H1 (cell line): ENCODE measurements at regions not wholly inside any gene's neighbourhood (a gene's known extent, or its start where the extent isn't known, plus 50 kb on each side); places are given as distances from the start of the nearest gene placed in this dataset.

Experiments used
- CTCF ChIA-PET: fragments of 300-600 bp; sonication (Branson Sonifier 250); formaldehyde crosslinking; loops from one replicate; lab custom pipeline; 2021; ENCODE audit not compliant: partially characterized antibody; lab: Charles Lee
- POLR2A ChIA-PET: fragments of 300-600 bp; sonication (Branson Sonifier 250); formaldehyde crosslinking; loops from one replicate; lab custom pipeline; 2021; ENCODE audit warnings: inconsistent platforms; ENCODE audit not compliant: partially characterized antibody; lab: Charles Lee
- DNase-seq, 2 experiments: peaks; one replicate each; pipeline versions ENCODE4 v3.0.0 to v3.0.0-alpha.2; 2010 to 2022; ENCODE audit warnings: low spot score in 2 of 2, low read depth in 1 of 2, mixed read lengths in 1 of 2
- FAIRE-seq: peaks from 2 replicates; lab custom pipeline; 2011; peaks lifted over from hg19 to GRCh38; lab: Jason Lieb, UNC
- H2AFZ ChIP-seq: 2 replicates; pipeline ENCODE4 v1.8.1; 2012; ENCODE audit warnings: low read length, inconsistent platforms
- H2AK5ac ChIP-seq: 2 replicates; pipeline ENCODE4 v1.6.1; 2013; ENCODE audit warnings: low read depth, low read length
- H2BK120ac ChIP-seq: replicated peaks from 2 replicates; pipeline ENCODE3; 2013; ENCODE audit warnings: low read depth, low read length, inconsistent platforms
- H2BK12ac ChIP-seq: 2 replicates; pipeline ENCODE4 v1.6.1; 2013; ENCODE audit warnings: low read depth, low read length
- H2BK15ac ChIP-seq: 2 replicates; pipeline ENCODE4 v1.6.1; 2013; ENCODE audit warnings: low read length
- H2BK20ac ChIP-seq: 2 replicates; pipeline ENCODE4 v1.6.1; 2013; ENCODE audit warnings: low read length
- H2BK5ac ChIP-seq: 2 replicates; pipeline ENCODE4 v1.6.1; 2013; ENCODE audit warnings: low read depth, low read length
- H3K14ac ChIP-seq: 2 replicates; pipeline ENCODE4 v1.6.1; 2013; ENCODE audit warnings: inconsistent platforms; ENCODE audit not compliant: insufficient read length
- H3K18ac ChIP-seq: 2 replicates; pipeline ENCODE4 v1.6.1; 2013; ENCODE audit warnings: low read length; ENCODE audit errors: extremely low read depth
- H3K23ac ChIP-seq: 2 replicates; pipeline ENCODE4 v1.6.1; 2013; ENCODE audit warnings: inconsistent platforms; ENCODE audit not compliant: insufficient read length
- H3K23me2 ChIP-seq: 2 replicates; pipeline ENCODE4 v1.6.1; 2013; ENCODE audit warnings: low read depth, low read length
- H3K27ac ChIP-seq: 2 replicates; pipeline ENCODE4 v1.6.1; 2011; ENCODE audit warnings: low read depth, low read length, inconsistent platforms
- H3K27me3 ChIP-seq, 4 experiments: replicated peaks in 1 of 4; 1 replicate in 1 of 4; 2 replicates in 3 of 4; pipeline versions ENCODE4 v1.6.1 to v1.8.1; 2011 to 2013; ENCODE audit warnings: low read length in 3 of 4, mild to moderate bottlenecking in 3 of 4, inconsistent platforms in 2 of 4, mixed read lengths in 2 of 4, moderate library complexity in 1 of 4; ENCODE audit not compliant: control insufficient read depth in 3 of 4, insufficient read depth in 3 of 4; ENCODE audit errors: extremely low read depth in 1 of 4
- H3K36me3 ChIP-seq, 4 experiments: 2 replicates each; pipeline versions ENCODE4 v1.6.1 to v1.8.1; 2011 to 2013; ENCODE audit warnings: mild to moderate bottlenecking in 4 of 4, low read length in 3 of 4, moderate library complexity in 2 of 4, control low read depth in 1 of 4, inconsistent platforms in 1 of 4; ENCODE audit not compliant: insufficient read depth in 4 of 4, control insufficient read depth in 2 of 4
- H3K4ac ChIP-seq: replicated peaks from 2 replicates; pipeline ENCODE3; 2013; ENCODE audit warnings: low read length, low read depth, mixed read lengths, inconsistent platforms; ENCODE audit not compliant: insufficient read length
- H3K4me1 ChIP-seq, 4 experiments: replicated peaks in 1 of 4; 1 replicate in 1 of 4; 2 replicates in 3 of 4; pipeline versions ENCODE4 v1.6.1 to v1.8.1; 2011 to 2013; ENCODE audit warnings: low read length in 3 of 4, inconsistent platforms in 2 of 4, mixed read lengths in 1 of 4; ENCODE audit not compliant: insufficient read depth in 4 of 4, control insufficient read depth in 3 of 4
- H3K4me2 ChIP-seq, 2 experiments: 2 replicates each; pipeline versions ENCODE4 v1.6.1 to v1.8.1; 2011 to 2013; ENCODE audit warnings: low read depth in 2 of 2, low read length in 2 of 2, control low read depth in 1 of 2, inconsistent platforms in 1 of 2, mild to moderate bottlenecking in 1 of 2; ENCODE audit not compliant: insufficient read depth in 1 of 2
- H3K4me3 ChIP-seq, 4 experiments: fragments of 200-600, 300-600 bp in 1 of 4; sonication (generic), shearing (Covaris generic), sonication (Bioruptor Twin) in 1 of 4; 2 replicates each; pipeline versions ENCODE4 v1.5.1 to v1.8.1; 2011 to 2016; ENCODE audit warnings: low read length in 4 of 4, low read depth in 3 of 4, control low read depth in 2 of 4, inconsistent platforms in 2 of 4, mild to moderate bottlenecking in 2 of 4, mixed read lengths in 1 of 4, moderate library complexity in 1 of 4; ENCODE audit not compliant: insufficient read depth in 2 of 4; ENCODE audit errors: extremely low read depth in 1 of 4
- H3K56ac ChIP-seq: replicated peaks from 2 replicates; pipeline ENCODE3; 2013; ENCODE audit warnings: low read depth, mild to moderate bottlenecking, mixed read lengths, low read length, inconsistent platforms; ENCODE audit not compliant: insufficient read length
- H3K79me1 ChIP-seq: 2 replicates; pipeline ENCODE4 v1.6.1; 2013; ENCODE audit warnings: low read depth, low read length, control low read depth
- H3K79me2 ChIP-seq, 2 experiments: 2 replicates each; pipeline versions ENCODE4 v1.6.1 to v1.8.1; 2012 to 2013; ENCODE audit warnings: low read length in 2 of 2, mild to moderate bottlenecking in 2 of 2, inconsistent platforms in 1 of 2; ENCODE audit not compliant: insufficient read depth in 2 of 2, control insufficient read depth in 1 of 2
- H3K9ac ChIP-seq, 4 experiments: replicated peaks in 1 of 4; 1 replicate in 1 of 4; 2 replicates in 3 of 4; pipeline versions ENCODE4 v1.6.1 to v1.8.1; 2011 to 2013; ENCODE audit warnings: low read depth in 3 of 4, low read length in 3 of 4, control low read depth in 2 of 4, mild to moderate bottlenecking in 2 of 4, moderate library complexity in 2 of 4, inconsistent platforms in 1 of 4; ENCODE audit errors: extremely low read depth in 1 of 4
- H3K9me3 ChIP-seq, 2 experiments: 2 replicates each; pipeline versions ENCODE4 v1.6.1 to v1.8.1; 2012 to 2013; ENCODE audit warnings: mild to moderate bottlenecking in 2 of 2, moderate library complexity in 2 of 2, control low read depth in 1 of 2, inconsistent platforms in 1 of 2, low read depth in 1 of 2, low read length in 1 of 2, mixed read lengths in 1 of 2; ENCODE audit not compliant: insufficient read depth in 2 of 2
- H4K20me1 ChIP-seq, 2 experiments: replicated peaks in 1 of 2; 2 replicates each; pipeline versions ENCODE3 to v1.8.1; 2011 to 2013; ENCODE audit warnings: inconsistent platforms in 2 of 2, low read length in 2 of 2, mild to moderate bottlenecking in 1 of 2; ENCODE audit not compliant: insufficient read depth in 2 of 2, control insufficient read depth in 1 of 2
- H4K5ac ChIP-seq: 2 replicates; pipeline ENCODE4 v1.6.1; 2013; ENCODE audit warnings: low read length, low read depth, mixed read lengths, inconsistent platforms; ENCODE audit not compliant: insufficient read length
- H4K8ac ChIP-seq: 2 replicates; pipeline ENCODE4 v1.8.0; 2013; ENCODE audit warnings: mild to moderate bottlenecking, moderate library complexity, low read length, inconsistent platforms; ENCODE audit not compliant: insufficient read depth; ENCODE audit errors: extremely low read depth
- H4K91ac ChIP-seq: replicated peaks from 2 replicates; pipeline ENCODE3; 2013; ENCODE audit warnings: low read length, mixed read lengths, inconsistent platforms; ENCODE audit not compliant: insufficient read length
- CTCF ChIP-seq, 3 experiments: IDR thresholded peaks; 1 replicate in 2 of 3; 2 replicates in 1 of 3; pipeline versions ENCODE4 v1.5.1 to v1.6.1; 2011; ENCODE audit warnings: low read length in 3 of 3, mild to moderate bottlenecking in 3 of 3, inconsistent platforms in 2 of 3, low read depth in 1 of 3, moderate library complexity in 1 of 3; ENCODE audit not compliant: insufficient read depth in 1 of 3; ENCODE audit errors: control extremely low read depth in 1 of 3
- EGR1 ChIP-seq: IDR thresholded peaks from 2 replicates; pipeline ENCODE4 v1.6.1; 2011; ENCODE audit warnings: low read depth, low read length, borderline replicate concordance
- KDM4A ChIP-seq: IDR thresholded peaks from one replicate; pipeline ENCODE4 v1.7.1; 2012; ENCODE audit warnings: low read depth, mild to moderate bottlenecking, moderate library complexity, low read length, inconsistent platforms; ENCODE audit not compliant: severe bottlenecking
- POU5F1 ChIP-seq: IDR thresholded peaks from 2 replicates; pipeline ENCODE4 v1.6.1; 2011; ENCODE audit warnings: low read depth, mild to moderate bottlenecking, low read length, moderate library complexity
- SIRT6 ChIP-seq: IDR thresholded peaks from one replicate; pipeline ENCODE4 v1.7.1; 2012; ENCODE audit warnings: low read length, inconsistent platforms
- WGBS, 2 experiments: shearing (Covaris generic) in 1 of 2; methylation state at CpG; one replicate each; pipeline versions ENCODE4 v1.1.6 to v1.1.7; 2013 to 2015; ENCODE audit warnings: low lambda C conversion rate in 2 of 2, mixed read lengths in 2 of 2, inconsistent platforms in 1 of 2, low coverage in 1 of 2, missing lambda C conversion rate in 1 of 2; ENCODE audit not compliant: insufficient replicate concordance in 2 of 2, insufficient coverage in 1 of 2, insufficient read length in 1 of 2; ENCODE audit errors: extremely low coverage in 1 of 2, missing lambda C conversion rate in 1 of 2; 5-methylcytosine and 5-hydroxymethylcytosine counted together

GRCh38 chr7:80316811-80317210 is 182.2 kb downstream of the GNAI1 start:
- no peaks in the 10 kb centered on the region for H3K4me1 ChIP-seq
- H3K9ac ChIP-seq = no peak overlapping the region
- no peak overlapping the region for H2BK12ac ChIP-seq
- no peak overlapping the region for H4K5ac ChIP-seq
- no peak overlapping the region for H3K23ac ChIP-seq
- no peak overlapping the region for H2BK5ac ChIP-seq
- CTCF ChIA-PET = interaction anchor here (0.6 to 1.7 kb wide), 2 partner anchors 13 to 206 kb away, joined by 3 to 6 read pairs; no protein-coding TSS in a partner anchor
- no peaks in the 10 kb centered on the region for H3K23me2 ChIP-seq
- H2AK5ac ChIP-seq = no peak overlapping the region
- no peak overlapping the region for H3K14ac ChIP-seq
- H2BK120ac ChIP-seq = no peak overlapping the region
- DNase-seq (no peak), FAIRE-seq (no peak)
- no peak overlapping the region for H3K4me2 ChIP-seq
- no peaks in the 10 kb centered on the region for H4K20me1 ChIP-seq
- H2BK20ac ChIP-seq = no peak overlapping the region
- H3K36me3 ChIP-seq = no peaks in the 10 kb centered on the region
- no peaks in the 10 kb centered on the region for H3K27me3 ChIP-seq
- 83% methylated on average over 2 of the region's 2 CpGs; no CpG with 5 or more reads in 1 of the 2 experiments for WGBS, 2 experiments
- H3K9me3 ChIP-seq = no peaks in the 10 kb centered on the region
- H2AFZ ChIP-seq = no peak overlapping the region
- TF ChIP-seq CTCF (IDR thresholded peaks at IDR 0.05; ENCODE audit: control extremely low read depth in 1 of 3, insufficient read depth in 1 of 3, low read depth in 1 of 3, low read length in 3 of 3) = no peak
- no peak for TF ChIP-seq EGR1
- TF ChIP-seq SIRT6 = no peak
- no peak for TF ChIP-seq POU5F1
- TF ChIP-seq KDM4A = no peak
- H3K56ac ChIP-seq = no peak overlapping the region
- H3K79me1 ChIP-seq = no peaks in the 10 kb centered on the region
- H2BK15ac ChIP-seq = no peak overlapping the region
- POLR2A ChIA-PET = no interaction called here
- H3K4me3 ChIP-seq = no peak overlapping the region
- H4K8ac ChIP-seq = no peak overlapping the region
- no peaks in the 10 kb centered on the region for H3K79me2 ChIP-seq
- H4K91ac ChIP-seq = no peak overlapping the region
- no peak overlapping the region for H3K4ac ChIP-seq
- H3K18ac ChIP-seq = no peak overlapping the region
- H3K27ac ChIP-seq = no peak overlapping the region
